C4-2B (cell line): ENCODE measurements at regions not wholly inside any gene's neighbourhood (a gene's known extent, or its start where the extent isn't known, plus 50 kb on each side); places are given as distances from the start of the nearest gene placed in this dataset.

Experiments
- H3K27ac ChIP-seq: fragments of 450-650 bp; 2 replicates; pipeline ENCODE4 v1.5.1; 2017
- ZFX ChIP-seq: fragments of 450-650 bp; IDR thresholded peaks from 2 replicates; pipeline ENCODE4 v1.6.1; 2017
- TF ChIP-seq, protein P1 (sequence below): fragments of 450-650 bp; conservative IDR thresholded peaks from 2 replicates; pipeline ENCODE4 v1.5.1; 2017; ENCODE audit warnings: mild to moderate bottlenecking

DNA sequence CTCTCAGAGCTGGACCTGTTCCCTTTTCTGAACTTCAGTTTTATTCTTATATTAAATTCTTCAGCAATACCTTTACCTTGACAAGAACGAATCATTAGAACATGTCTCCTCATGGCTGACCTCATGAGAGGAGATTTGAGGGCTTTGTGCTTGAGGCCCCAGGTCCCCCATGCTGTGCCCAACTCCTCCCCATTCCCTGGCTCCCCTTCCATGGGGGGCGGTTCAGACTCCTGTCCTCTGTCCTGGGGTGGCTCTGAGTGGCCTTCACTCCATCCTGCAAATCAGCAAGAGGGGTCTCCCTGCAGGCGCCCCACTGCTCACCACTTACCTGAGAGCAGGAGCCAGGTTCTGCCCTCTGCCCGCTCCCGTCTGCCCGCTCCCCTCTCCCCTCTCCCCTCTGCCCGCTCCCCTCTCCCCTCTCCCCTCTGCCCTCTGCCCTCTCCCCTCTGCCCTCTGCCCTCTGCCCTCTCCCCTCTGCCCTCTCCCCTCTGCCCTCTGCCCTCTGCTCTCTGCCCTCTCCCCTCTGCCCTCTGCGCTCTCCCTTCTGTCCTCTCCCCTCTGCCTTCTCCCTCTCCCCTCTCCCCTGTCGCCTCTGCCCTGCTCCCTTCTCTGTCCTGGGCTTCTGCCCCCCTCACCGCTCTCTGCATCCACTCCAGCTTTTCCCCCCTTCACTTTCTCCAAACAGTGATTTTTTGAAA lies 98.7 kb upstream of the ALKAL2 start:
- TF ChIP-seq, protein P1, sequence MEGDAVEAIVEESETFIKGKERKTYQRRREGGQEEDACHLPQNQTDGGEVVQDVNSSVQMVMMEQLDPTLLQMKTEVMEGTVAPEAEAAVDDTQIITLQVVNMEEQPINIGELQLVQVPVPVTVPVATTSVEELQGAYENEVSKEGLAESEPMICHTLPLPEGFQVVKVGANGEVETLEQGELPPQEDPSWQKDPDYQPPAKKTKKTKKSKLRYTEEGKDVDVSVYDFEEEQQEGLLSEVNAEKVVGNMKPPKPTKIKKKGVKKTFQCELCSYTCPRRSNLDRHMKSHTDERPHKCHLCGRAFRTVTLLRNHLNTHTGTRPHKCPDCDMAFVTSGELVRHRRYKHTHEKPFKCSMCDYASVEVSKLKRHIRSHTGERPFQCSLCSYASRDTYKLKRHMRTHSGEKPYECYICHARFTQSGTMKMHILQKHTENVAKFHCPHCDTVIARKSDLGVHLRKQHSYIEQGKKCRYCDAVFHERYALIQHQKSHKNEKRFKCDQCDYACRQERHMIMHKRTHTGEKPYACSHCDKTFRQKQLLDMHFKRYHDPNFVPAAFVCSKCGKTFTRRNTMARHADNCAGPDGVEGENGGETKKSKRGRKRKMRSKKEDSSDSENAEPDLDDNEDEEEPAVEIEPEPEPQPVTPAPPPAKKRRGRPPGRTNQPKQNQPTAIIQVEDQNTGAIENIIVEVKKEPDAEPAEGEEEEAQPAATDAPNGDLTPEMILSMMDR, result no peak
- TF ChIP-seq ZFX, result no peak

DNA sequence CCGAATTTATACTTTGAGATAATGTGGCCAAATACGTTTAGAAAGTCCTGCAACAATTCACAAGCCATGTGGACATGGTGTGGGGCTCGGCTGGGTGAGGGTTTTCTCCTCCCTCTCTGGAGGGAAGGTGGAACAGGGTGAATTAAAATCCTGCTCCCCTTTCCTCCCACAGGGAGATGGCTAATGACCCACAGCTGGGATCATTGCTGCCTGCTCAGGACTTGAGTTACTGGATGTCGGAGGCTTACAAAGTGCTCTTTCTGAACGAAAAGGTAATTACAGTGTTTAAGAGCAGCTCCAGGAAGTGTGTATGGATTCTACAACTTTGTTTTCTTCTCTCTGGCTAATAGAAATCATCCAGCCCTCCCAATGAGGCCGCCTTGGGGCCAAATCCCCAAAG lies 97.9 kb upstream of the ALKAL2 start:
- TF ChIP-seq ZFX, result no peak
- TF ChIP-seq, protein P1, result no peak
- no peak overlapping the region for H3K27ac ChIP-seq

More for the DNA sequence above, 98.7 kb upstream of the ALKAL2 start:
- H3K27ac ChIP-seq, result no peak overlapping the region

DNA sequence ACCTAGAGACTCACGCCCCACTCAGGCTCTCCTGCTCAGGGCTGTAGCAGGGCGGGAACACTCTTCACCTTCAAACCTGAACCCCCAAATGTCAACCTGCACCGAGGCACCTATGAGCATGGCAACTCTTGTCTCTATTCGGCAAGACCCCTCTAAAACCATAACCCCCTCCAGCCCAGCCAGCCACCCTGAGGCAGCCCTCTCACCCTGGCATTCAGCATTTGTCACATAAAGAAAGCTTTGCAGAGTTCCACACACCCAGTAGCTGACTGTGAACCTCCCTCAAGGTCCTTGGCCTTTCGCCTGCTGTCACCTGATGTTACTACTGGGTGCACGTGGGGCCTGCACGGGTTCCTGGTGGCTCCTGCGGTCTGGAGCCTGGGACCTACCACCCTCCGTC lies 97.2 kb upstream of the ALKAL2 start:
- H3K27ac ChIP-seq, result no peak overlapping the region
- TF ChIP-seq ZFX, result no peak
- TF ChIP-seq, protein P1, result no peak

DNA sequence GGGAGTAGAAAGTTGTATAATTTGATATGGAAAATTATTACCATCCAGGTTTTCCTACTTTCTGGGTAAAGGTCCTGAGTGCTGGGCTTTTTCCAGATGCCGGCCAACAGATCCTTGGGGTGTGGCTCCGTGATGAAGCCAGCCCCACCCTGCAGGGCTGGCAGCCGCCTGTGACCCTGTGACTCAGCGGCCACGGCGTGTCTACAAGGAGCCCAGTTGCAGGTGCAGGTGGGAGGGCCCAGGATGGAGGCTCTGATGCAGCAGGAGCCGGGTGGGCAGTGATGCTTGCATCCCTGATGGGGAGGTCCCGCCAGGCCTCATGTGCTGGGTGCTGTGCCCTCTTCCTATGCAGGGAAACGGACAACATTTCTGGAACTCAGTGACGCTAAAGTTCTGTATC lies 96.0 kb upstream of the ALKAL2 start:
- H3K27ac ChIP-seq, result no peak overlapping the region
- TF ChIP-seq, protein P1, result no peak
- TF ChIP-seq ZFX, result no peak

DNA sequence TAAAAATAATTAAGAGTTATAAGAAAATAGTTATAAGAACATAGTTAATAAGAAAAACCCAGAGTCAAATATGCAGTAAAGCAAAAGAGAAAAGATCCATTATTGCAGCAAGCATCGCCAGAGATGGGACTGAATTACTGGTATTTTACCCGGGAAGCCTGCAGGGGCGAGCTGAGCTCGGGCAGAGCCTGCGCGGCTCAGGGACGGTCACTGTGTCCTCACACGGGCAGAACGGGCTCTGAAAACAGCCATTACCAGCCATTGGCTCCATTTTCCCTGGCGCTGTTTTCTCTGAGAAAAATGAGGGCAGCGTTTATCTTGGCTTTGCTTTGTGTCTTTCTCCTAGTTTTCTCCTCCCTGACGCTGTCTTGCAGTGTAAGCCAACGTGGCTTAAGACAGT lies 95.3 kb upstream of the ALKAL2 start:
- H3K27ac ChIP-seq, result no peak overlapping the region
- TF ChIP-seq, protein P1, result no peak
- no peak for TF ChIP-seq ZFX

DNA sequence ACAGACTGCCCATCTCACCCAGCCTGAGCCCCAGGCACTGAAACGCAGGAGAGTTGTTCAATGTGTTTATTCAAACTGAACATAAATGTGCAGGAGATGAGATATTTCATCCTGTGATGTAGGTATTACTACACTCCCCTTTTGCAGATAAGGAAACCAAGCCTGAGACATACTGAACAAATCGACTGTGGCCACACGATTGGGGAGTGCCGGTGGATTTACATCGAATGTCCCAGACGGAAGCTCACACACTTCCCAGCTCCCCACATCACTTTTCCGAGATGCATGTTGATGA lies 94.8 kb upstream of the ALKAL2 start:
- TF ChIP-seq, protein P1, result no peak
- no peak for TF ChIP-seq ZFX
- H3K27ac ChIP-seq, result no peak overlapping the region

DNA sequence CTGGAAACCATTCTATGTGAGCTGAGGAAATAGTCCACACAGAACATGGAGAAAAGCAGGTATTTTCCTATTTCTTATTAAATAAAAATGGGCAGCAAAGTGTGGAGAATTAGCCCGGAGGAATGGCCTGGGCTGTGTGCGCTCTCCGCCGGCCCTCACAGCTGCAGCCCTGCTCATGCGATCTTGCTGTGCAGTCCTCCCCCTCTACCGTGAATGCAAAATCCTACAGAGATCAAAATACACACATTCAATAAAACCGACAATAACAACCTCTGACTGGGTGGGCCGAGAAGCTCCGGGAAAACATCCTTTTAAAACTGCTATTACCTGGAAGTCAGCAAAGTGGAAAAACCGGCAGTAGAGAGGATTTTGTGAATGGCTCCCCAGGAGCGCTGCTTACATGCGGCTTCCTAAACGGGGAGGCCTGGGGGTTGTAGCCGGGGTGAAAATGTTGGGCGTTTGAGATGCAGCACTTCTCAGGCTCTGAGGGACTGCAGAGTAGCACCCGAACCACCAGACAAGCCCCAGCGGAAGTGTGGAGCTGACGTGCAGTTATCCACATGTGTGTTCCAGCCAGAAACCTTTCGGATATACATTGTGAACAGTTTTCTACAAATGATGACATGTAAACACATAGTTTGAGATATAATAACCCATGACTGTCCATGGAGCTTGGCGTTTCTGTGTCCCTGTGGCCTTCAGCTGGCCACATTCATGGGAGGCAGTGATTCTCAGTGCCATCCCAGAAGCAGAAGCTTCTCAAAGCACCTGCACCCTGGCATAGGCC lies 94.2 kb upstream of the ALKAL2 start:
- TF ChIP-seq ZFX, result no peak
- TF ChIP-seq, protein P1, result no peak
- H3K27ac ChIP-seq, result no peak overlapping the region
